OCI-LY7 (cell line): ENCODE measurements at regions not wholly inside any gene's neighbourhood (a gene's known extent, or its start where the extent isn't known, plus 50 kb on each side); places are given as distances from the start of the nearest gene placed in this dataset.

Experiments used
- BruUV-seq: library from RNA; stranded (reverse); fragments of 400-500 nt; replicated peaks from 2 replicates; lab custom pipeline; 2021; lab: Mats Ljungman, UMichigan
- CTCF ChIA-PET: fragments of 300-600 bp; sonication (Branson Sonifier 250); formaldehyde crosslinking; loops from one replicate; lab custom pipeline; 2022; ENCODE audit warnings: antibody characterized with exemption; ENCODE audit not compliant: unreplicated experiment; lab: Charles Lee
- POLR2A ChIA-PET: fragments of 300-600 bp; sonication (Branson Sonifier 250); formaldehyde crosslinking; loops from one replicate; lab custom pipeline; 2022; ENCODE audit warnings: antibody characterized with exemption; lab: Charles Lee
- DNase-seq: peaks from one replicate; pipeline ENCODE4 v3.0.0-alpha.2; 2015; ENCODE audit warnings: low spot score
- H2AFZ ChIP-seq: fragments of 200-600 bp; sonication (generic), shearing (Covaris generic); 2 replicates; pipeline ENCODE4 v1.6.1; 2014; ENCODE audit warnings: mild to moderate bottlenecking, antibody characterized with exemption, low read length, moderate library complexity
- H3K27ac ChIP-seq: fragments of 200-600 bp; sonication (generic); 2 replicates; pipeline ENCODE4 v1.5.1; 2014; ENCODE audit warnings: mixed run types, low read depth, mild to moderate bottlenecking, moderate library complexity, low read length, inconsistent platforms; ENCODE audit not compliant: poor library complexity, severe bottlenecking
- H3K36me3 ChIP-seq: fragments of 200-600 bp; sonication (generic); 2 replicates; pipeline ENCODE4 v1.6.1; 2014; ENCODE audit warnings: mild to moderate bottlenecking, antibody characterized with exemption, low read length, moderate library complexity, mixed read lengths; ENCODE audit not compliant: insufficient read depth
- H3K4me1 ChIP-seq: fragments of 200-600 bp; sonication (generic); 2 replicates; pipeline ENCODE4 v1.5.1; 2014; ENCODE audit warnings: mild to moderate bottlenecking, low read length; ENCODE audit not compliant: insufficient read depth, poor library complexity, severe bottlenecking
- H3K4me2 ChIP-seq: fragments of 200-600 bp; sonication (generic); 2 replicates; pipeline ENCODE4 v1.6.1; 2014; ENCODE audit warnings: mild to moderate bottlenecking, low read length
- H3K4me3 ChIP-seq: fragments of 200-600 bp; sonication (generic); 2 replicates; pipeline ENCODE4 v1.5.1; 2014; ENCODE audit warnings: mild to moderate bottlenecking, low read depth, low read length; ENCODE audit not compliant: poor library complexity, severe bottlenecking
- H3K79me2 ChIP-seq: fragments of 200-600 bp; sonication (generic); 2 replicates; pipeline ENCODE4 v1.6.1; 2016; ENCODE audit warnings: low read depth, mild to moderate bottlenecking, low read length, moderate library complexity, mixed read lengths; ENCODE audit not compliant: insufficient read depth
- H3K9me2 ChIP-seq: fragments of 200-600 bp; sonication (generic); 2 replicates; pipeline ENCODE4 v1.6.1; 2016; ENCODE audit warnings: mild to moderate bottlenecking, low read length, mixed read lengths; ENCODE audit not compliant: insufficient read depth
- H3K9me3 ChIP-seq: fragments of 200-600 bp; sonication (generic); 2 replicates; pipeline ENCODE4 v1.6.1; 2014; ENCODE audit warnings: mild to moderate bottlenecking, mixed run types, low read length, mixed read lengths
- H4K20me1 ChIP-seq: fragments of 200-600 bp; sonication (generic); 2 replicates; pipeline ENCODE4 v1.6.1; 2014; ENCODE audit warnings: mild to moderate bottlenecking, antibody characterized with exemption, low read length, moderate library complexity, mixed read lengths; ENCODE audit not compliant: insufficient read depth
- EZH2phosphoT487 ChIP-seq: fragments of 200-600 bp; sonication (generic); IDR thresholded peaks from 2 replicates; pipeline ENCODE4 v1.6.1; 2018; ENCODE audit warnings: low read depth, borderline replicate concordance, mild to moderate bottlenecking, mixed run types, antibody characterized with exemption, low read length, moderate library complexity, mixed read lengths
- intact Hi-C: fragments of 100-400 bp; cut with micrococcal nuclease; formaldehyde crosslinking; loops from one replicate; pipeline ENCODE4 v1.10.0; 2022; ENCODE audit not compliant: unreplicated experiment
- TF ChIP-seq, protein P1 (sequence below): fragments of 200-600 bp; sonication (generic); conservative IDR thresholded peaks from 2 replicates; pipeline ENCODE4 v1.5.1; 2014; ENCODE audit warnings: mild to moderate bottlenecking, antibody characterized with exemption, low read length, moderate library complexity, mixed read lengths

DNA sequence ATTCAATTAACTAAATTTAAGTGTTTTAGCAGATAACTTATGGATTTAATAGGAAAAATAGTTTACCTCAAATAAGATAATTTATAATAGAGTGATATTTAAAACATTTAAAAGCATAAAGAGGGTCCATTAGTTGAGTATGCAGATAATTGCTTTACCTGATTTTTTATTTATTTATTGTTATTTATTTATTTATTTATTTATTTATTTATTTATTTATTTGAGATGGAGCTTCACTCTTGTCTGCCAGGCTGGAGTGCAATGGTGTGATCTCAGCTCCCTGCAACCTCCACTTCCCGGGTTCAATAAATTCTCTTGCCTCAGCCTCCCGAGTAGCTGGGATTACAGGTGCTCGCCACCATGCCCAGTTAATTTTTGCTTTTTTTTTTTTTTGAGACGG, 982.9 kb downstream of the TFAP2A start:
- TF ChIP-seq, protein P1, sequence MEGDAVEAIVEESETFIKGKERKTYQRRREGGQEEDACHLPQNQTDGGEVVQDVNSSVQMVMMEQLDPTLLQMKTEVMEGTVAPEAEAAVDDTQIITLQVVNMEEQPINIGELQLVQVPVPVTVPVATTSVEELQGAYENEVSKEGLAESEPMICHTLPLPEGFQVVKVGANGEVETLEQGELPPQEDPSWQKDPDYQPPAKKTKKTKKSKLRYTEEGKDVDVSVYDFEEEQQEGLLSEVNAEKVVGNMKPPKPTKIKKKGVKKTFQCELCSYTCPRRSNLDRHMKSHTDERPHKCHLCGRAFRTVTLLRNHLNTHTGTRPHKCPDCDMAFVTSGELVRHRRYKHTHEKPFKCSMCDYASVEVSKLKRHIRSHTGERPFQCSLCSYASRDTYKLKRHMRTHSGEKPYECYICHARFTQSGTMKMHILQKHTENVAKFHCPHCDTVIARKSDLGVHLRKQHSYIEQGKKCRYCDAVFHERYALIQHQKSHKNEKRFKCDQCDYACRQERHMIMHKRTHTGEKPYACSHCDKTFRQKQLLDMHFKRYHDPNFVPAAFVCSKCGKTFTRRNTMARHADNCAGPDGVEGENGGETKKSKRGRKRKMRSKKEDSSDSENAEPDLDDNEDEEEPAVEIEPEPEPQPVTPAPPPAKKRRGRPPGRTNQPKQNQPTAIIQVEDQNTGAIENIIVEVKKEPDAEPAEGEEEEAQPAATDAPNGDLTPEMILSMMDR = no peak
- no peak for TF ChIP-seq EZH2phosphoT487
- DNase-seq = no peak
- POLR2A ChIA-PET = interaction anchor here (1.5 kb wide), 1 partner anchor 217 kb away, joined by 3 read pairs; no protein-coding TSS in a partner anchor
- CTCF ChIA-PET = no interaction called here
- intact Hi-C loops = no loop called here
- Histone ChIP-seq H3K4me3 (no peak overlapping the region), H3K9me3 (no peaks in the 10 kb centered on the region), H2AFZ (no peak overlapping the region), H3K27ac (no peak overlapping the region), H4K20me1 (no peaks in the 10 kb centered on the region), H3K36me3 (no peaks in the 10 kb centered on the region), H3K9me2 (no peaks in the 10 kb centered on the region), H3K79me2 (no peaks in the 10 kb centered on the region), H3K4me1 (no peaks in the 10 kb centered on the region), H3K4me2 (no peak overlapping the region)
- no TSS peak for BruUV-seq

DNA sequence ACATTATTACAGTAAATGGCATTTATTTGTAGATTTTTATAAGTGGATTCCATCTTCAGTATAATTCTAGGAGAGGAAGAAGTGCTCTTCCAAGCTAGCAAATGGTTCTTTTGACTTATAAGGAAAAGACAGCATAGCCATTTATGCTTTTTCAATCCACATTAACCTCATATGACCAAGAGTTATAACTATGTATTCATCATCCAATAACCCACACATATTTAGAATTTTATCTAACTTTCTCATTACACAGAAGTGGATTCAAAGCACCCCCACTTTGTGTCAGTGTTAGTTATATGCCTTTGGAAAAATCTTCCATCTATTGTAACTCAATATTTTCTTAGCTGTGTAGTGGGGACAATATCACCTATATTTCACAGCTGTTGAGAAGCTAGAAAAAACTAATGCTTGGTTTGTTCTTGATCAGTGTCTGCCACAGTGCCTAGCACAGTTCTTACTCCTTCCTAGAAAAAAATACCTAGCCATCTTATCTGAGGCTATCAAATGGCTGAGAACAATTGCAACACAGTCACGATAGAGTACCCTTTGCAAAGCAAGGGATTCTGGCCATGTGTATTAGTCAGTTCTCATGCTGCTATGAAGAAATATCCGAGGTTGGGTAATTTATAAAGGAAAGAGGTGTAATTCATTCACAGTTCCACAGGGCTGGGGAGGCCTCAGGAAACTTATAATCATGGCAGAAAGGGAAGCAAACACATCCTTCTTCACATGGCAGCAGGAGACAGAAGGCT, 986.3 kb downstream of the TFAP2A start:
- Histone ChIP-seq H2AFZ (no peak overlapping the region), H4K20me1 (no peaks in the 10 kb centered on the region), H3K36me3 (no peaks in the 10 kb centered on the region), H3K4me1 (no peaks in the 10 kb centered on the region), H3K4me3 (no peak overlapping the region), H3K9me2 (no peaks in the 10 kb centered on the region), H3K79me2 (no peaks in the 10 kb centered on the region), H3K9me3 (no peaks in the 10 kb centered on the region), H3K27ac (no peak overlapping the region), H3K4me2 (no peak overlapping the region)
- CTCF ChIA-PET = no interaction called here
- POLR2A ChIA-PET = no interaction called here
- no peak for DNase-seq
- TF ChIP-seq, protein P1 = no peak
- TF ChIP-seq EZH2phosphoT487 = no peak
- BruUV-seq = no TSS peak
- intact Hi-C loops = no loop called here

DNA sequence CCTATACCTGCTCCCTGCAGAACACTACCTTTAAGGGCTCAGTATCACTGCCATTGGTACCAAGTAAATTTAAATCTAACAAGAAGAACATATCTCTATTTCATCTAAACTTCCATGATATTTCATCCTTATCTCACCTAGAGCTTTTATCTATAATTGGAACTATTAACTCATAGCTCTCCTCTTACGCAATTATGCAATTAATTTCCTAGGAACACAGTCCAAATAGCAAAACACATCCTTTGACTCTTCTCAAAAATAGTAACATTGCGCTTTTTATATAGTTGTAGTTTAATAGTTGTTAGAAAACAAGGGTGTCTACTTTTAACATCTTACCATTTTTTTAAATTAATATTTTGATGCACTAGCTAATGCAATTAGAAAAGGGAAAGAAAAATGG, 986.8 kb upstream of the SLC35B3 start:
- ChIA-PET POLR2A (no interaction called here), CTCF (no interaction called here)
- H3K36me3 ChIP-seq = no peaks in the 10 kb centered on the region
- H2AFZ ChIP-seq = no peak overlapping the region
- no peaks in the 10 kb centered on the region for H3K79me2 ChIP-seq
- no peak overlapping the region for H3K27ac ChIP-seq
- no peaks in the 10 kb centered on the region for H3K4me1 ChIP-seq
- TF ChIP-seq, protein P1 = no peak
- H3K9me2 ChIP-seq = no peaks in the 10 kb centered on the region
- DNase-seq = no peak
- intact Hi-C loops = no loop called here
- H3K9me3 ChIP-seq = no peaks in the 10 kb centered on the region
- no peaks in the 10 kb centered on the region for H4K20me1 ChIP-seq
- H3K4me2 ChIP-seq = no peak overlapping the region
- H3K4me3 ChIP-seq = no peak overlapping the region
- BruUV-seq = no TSS peak
